ENCODE measurements at regions not wholly inside any gene's neighbourhood (a gene's known extent, or its start where the extent isn't known, plus 50 kb on each side); places are given as distances from the start of the nearest gene placed in this dataset.

DNA sequence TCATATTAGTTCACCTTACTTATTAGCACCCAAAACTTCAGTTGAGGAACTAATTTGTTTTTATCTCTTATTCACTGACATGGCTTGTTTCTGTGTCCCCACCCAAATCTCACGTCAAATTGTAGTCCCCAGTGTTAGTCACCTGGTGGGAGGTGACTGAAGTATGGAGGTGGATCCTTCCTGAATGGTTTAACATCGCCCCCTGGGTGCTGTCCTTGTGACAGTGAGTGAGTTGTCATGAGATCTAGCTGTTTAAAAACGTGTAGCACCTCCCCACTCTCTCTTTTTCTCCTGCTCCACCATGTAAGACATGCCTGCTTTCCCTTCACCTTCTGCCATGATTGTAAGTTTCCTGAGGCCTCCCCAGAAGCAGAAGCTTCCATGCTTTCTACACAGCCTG is 75.0 kb upstream of the HECTD2 start:
- TF ChIP-seq, protein P1, sequence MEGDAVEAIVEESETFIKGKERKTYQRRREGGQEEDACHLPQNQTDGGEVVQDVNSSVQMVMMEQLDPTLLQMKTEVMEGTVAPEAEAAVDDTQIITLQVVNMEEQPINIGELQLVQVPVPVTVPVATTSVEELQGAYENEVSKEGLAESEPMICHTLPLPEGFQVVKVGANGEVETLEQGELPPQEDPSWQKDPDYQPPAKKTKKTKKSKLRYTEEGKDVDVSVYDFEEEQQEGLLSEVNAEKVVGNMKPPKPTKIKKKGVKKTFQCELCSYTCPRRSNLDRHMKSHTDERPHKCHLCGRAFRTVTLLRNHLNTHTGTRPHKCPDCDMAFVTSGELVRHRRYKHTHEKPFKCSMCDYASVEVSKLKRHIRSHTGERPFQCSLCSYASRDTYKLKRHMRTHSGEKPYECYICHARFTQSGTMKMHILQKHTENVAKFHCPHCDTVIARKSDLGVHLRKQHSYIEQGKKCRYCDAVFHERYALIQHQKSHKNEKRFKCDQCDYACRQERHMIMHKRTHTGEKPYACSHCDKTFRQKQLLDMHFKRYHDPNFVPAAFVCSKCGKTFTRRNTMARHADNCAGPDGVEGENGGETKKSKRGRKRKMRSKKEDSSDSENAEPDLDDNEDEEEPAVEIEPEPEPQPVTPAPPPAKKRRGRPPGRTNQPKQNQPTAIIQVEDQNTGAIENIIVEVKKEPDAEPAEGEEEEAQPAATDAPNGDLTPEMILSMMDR (IDR thresholded peaks at IDR 0.05): no peak
- no peak for TF ChIP-seq POLR2A (IDR thresholded peaks at IDR 0.05)

Data from tibial nerve (tissue), 3 donors.